Stimulated activated CD4-positive, alpha-beta T cell treated with anti-CD3 and anti-CD28 coated beads, Interleukin-4, amount 100 ng/mL, for 1 hour (primary cell): ENCODE measurements at regions not wholly inside any gene's neighbourhood (a gene's known extent, or its start where the extent isn't known, plus 50 kb on each side); places are given as distances from the start of the nearest gene placed in this dataset.

Experiments used
- DNase-seq: peaks from one replicate; pipeline ENCODE4 v3.0.0-alpha.2; 2020

GRCh38 chr2:12033494-12033893, 287.1 kb downstream of the LPIN1 start:
- DNase-seq: no peak

- no peak for DNase-seq
Measured at GRCh38 chr2:12034382-12034781, 287.9 kb downstream of the LPIN1 start.

- no peak for DNase-seq
Measured at GRCh38 chr2:12035029-12035720, 288.7 kb downstream of the LPIN1 start.

GRCh38 chr2:12035956-12036639, 289.7 kb downstream of the LPIN1 start:
- no peak for DNase-seq

- DNase-seq: no peak
Measured at GRCh38 chr2:12036640-12036983, 290.2 kb downstream of the LPIN1 start.

GRCh38 chr2:12037301-12037700, 290.9 kb downstream of the LPIN1 start:
- DNase-seq: no peak

GRCh38 chr2:12041236-12041635, 294.8 kb downstream of the LPIN1 start:
- no peak for DNase-seq

- no peak for DNase-seq
Measured at GRCh38 chr2:12043131-12043530, 296.7 kb downstream of the LPIN1 start.

GRCh38 chr2:12044857-12045256, 298.4 kb downstream of the LPIN1 start:
- DNase-seq: no peak

- DNase-seq: no peak
Measured at GRCh38 chr2:12045864-12046291, 299.4 kb downstream of the LPIN1 start.

- DNase-seq: no peak
Measured at GRCh38 chr2:12046641-12047040, 300.2 kb downstream of the LPIN1 start.

- no peak for DNase-seq
Measured at GRCh38 chr2:12047761-12048160, 301.3 kb downstream of the LPIN1 start.

- DNase-seq: no peak
Measured at GRCh38 chr2:12048550-12048949, 302.1 kb downstream of the LPIN1 start.

- no peak for DNase-seq
Measured at GRCh38 chr2:12050396-12050795, 304.0 kb downstream of the LPIN1 start.

GRCh38 chr2:12051831-12052230, 305.4 kb downstream of the LPIN1 start:
- no peak for DNase-seq

GRCh38 chr2:12052796-12053195, 306.4 kb downstream of the LPIN1 start:
- no peak for DNase-seq

GRCh38 chr2:12054956-12055618, 308.7 kb downstream of the LPIN1 start:
- no peak for DNase-seq

GRCh38 chr2:12057436-12058166, 311.2 kb downstream of the LPIN1 start:
- DNase-seq: no peak

- no peak for DNase-seq
Measured at GRCh38 chr2:12059616-12060441, 313.4 kb downstream of the LPIN1 start.

GRCh38 chr2:12060886-12061285, 314.5 kb downstream of the LPIN1 start:
- DNase-seq: no peak

- no peak for DNase-seq
Measured at GRCh38 chr2:12061286-12062052, 315.0 kb downstream of the LPIN1 start.

- no peak for DNase-seq
Measured at GRCh38 chr2:12062053-12062395, 315.6 kb downstream of the LPIN1 start.
